MM.1S (cell line): ENCODE measurements at regions not wholly inside any gene's neighbourhood (a gene's known extent, or its start where the extent isn't known, plus 50 kb on each side); places are given as distances from the start of the nearest gene placed in this dataset.

Source experiments
- DNase-seq: peaks from one replicate; pipeline ENCODE4 v3.0.0-alpha.2; 2015
- H2AFZ ChIP-seq: fragments of 300-600 bp; sonication (generic); 2 replicates; pipeline ENCODE4 v1.6.0; 2016; ENCODE audit warnings: antibody characterized with exemption, low read length
- H3F3A ChIP-seq: fragments of 300-600 bp; sonication (generic); 2 replicates; pipeline ENCODE4 v1.6.1; 2016; ENCODE audit warnings: mild to moderate bottlenecking, antibody characterized with exemption, low read length, moderate library complexity, mixed read lengths; ENCODE audit not compliant: insufficient read depth
- H3K27ac ChIP-seq: fragments of 300-600 bp; sonication (generic); 2 replicates; pipeline ENCODE4 v1.5.1; 2016; ENCODE audit warnings: mild to moderate bottlenecking, low read length
- H3K27me3 ChIP-seq: fragments of 300-600 bp; sonication (generic); replicated peaks from 2 replicates; pipeline ENCODE4 v1.6.0; 2016; ENCODE audit warnings: low read length; ENCODE audit not compliant: insufficient read depth
- H3K36me3 ChIP-seq: fragments of 300-600 bp; sonication (generic); replicated peaks from 2 replicates; pipeline ENCODE4 v1.6.1; 2016; ENCODE audit warnings: mild to moderate bottlenecking, low read length, mixed read lengths; ENCODE audit not compliant: insufficient read depth
- H3K4me1 ChIP-seq: fragments of 300-600 bp; sonication (generic); 2 replicates; pipeline ENCODE4 v1.6.1; 2016; ENCODE audit warnings: low read length, mixed read lengths
- H3K4me2 ChIP-seq: fragments of 300-600 bp; sonication (generic); 2 replicates; pipeline ENCODE4 v1.6.0; 2016; ENCODE audit warnings: low read depth, low read length
- H3K4me3 ChIP-seq: fragments of 300-600 bp; sonication (generic); 2 replicates; pipeline ENCODE4 v1.5.1; 2016; ENCODE audit warnings: low read length, mixed read lengths
- H3K79me2 ChIP-seq: fragments of 300-600 bp; sonication (generic); 2 replicates; pipeline ENCODE4 v1.6.1; 2016; ENCODE audit warnings: mixed run types, low read length, mixed read lengths
- H3K9ac ChIP-seq: fragments of 300-600 bp; sonication (generic); 2 replicates; pipeline ENCODE4 v1.6.1; 2016; ENCODE audit warnings: low read length, mixed read lengths
- H3K9me2 ChIP-seq: fragments of 300-600 bp; sonication (generic); replicated peaks from 2 replicates; pipeline ENCODE4 v1.6.1; 2016; ENCODE audit warnings: mild to moderate bottlenecking, low read length, mixed read lengths; ENCODE audit not compliant: insufficient read depth
- H3K9me3 ChIP-seq: fragments of 300-600 bp; sonication (generic); replicated peaks from 2 replicates; pipeline ENCODE4 v1.6.1; 2016; ENCODE audit warnings: mild to moderate bottlenecking, low read length, mixed read lengths; ENCODE audit not compliant: insufficient read depth
- H4K20me1 ChIP-seq: fragments of 300-600 bp; sonication (generic); 2 replicates; pipeline ENCODE4 v1.6.1; 2016; ENCODE audit warnings: mild to moderate bottlenecking, low read length, moderate library complexity, mixed read lengths; ENCODE audit not compliant: insufficient read depth
- EZH2 ChIP-seq: fragments of 300-600 bp; sonication (generic); optimal IDR thresholded peaks from 2 replicates; pipeline ENCODE3; 2017; ENCODE audit warnings: low read depth, mild to moderate bottlenecking, antibody characterized with exemption, low read length, mixed read lengths
- EZH2phosphoT487 ChIP-seq: fragments of 300-600 bp; sonication (generic); IDR thresholded peaks from 2 replicates; pipeline ENCODE4 v1.6.1; 2018; ENCODE audit warnings: antibody characterized with exemption, low read length
- TF ChIP-seq, protein P1 (sequence below): fragments of 300-600 bp; sonication (generic); IDR thresholded peaks from 2 replicates; pipeline ENCODE4 v1.5.1; 2016; ENCODE audit warnings: antibody characterized with exemption, low read length, mixed read lengths

DNA sequence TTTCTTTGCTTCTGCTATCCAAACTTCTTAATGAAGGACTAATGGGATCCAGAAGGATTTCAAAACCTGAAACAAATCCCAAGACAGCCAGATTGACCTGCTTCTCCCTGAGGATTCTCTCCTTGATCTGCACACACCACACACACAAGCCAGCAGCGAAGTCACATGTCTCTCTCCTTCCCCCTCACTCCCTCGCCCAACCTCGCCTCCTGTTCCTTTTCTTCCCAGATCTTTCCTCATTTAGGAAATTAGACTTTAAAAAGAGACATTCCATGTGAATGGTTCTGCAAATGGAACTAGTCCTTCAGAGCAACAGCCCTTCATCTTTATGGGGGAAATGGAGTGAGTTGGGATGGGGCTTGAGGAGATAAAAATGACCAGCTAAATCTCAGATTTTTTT, 639.1 kb upstream of the SETBP1 start:
- H3K9me3 ChIP-seq, result no peaks in the 10 kb centered on the region
- H3K4me3 ChIP-seq, result no peak overlapping the region
- no peaks in the 10 kb centered on the region for H3K79me2 ChIP-seq
- no peaks in the 10 kb centered on the region for H3K36me3 ChIP-seq
- DNase-seq, result no peak
- no peaks in the 10 kb centered on the region for H3K9me2 ChIP-seq
- no peaks in the 10 kb centered on the region for H3K27me3 ChIP-seq
- no peaks in the 10 kb centered on the region for H3K4me1 ChIP-seq
- H3F3A ChIP-seq, result no peaks in the 10 kb centered on the region
- H3K9ac ChIP-seq, result no peak overlapping the region
- H4K20me1 ChIP-seq, result no peaks in the 10 kb centered on the region
- TF ChIP-seq EZH2, result no peak
- TF ChIP-seq, protein P1, sequence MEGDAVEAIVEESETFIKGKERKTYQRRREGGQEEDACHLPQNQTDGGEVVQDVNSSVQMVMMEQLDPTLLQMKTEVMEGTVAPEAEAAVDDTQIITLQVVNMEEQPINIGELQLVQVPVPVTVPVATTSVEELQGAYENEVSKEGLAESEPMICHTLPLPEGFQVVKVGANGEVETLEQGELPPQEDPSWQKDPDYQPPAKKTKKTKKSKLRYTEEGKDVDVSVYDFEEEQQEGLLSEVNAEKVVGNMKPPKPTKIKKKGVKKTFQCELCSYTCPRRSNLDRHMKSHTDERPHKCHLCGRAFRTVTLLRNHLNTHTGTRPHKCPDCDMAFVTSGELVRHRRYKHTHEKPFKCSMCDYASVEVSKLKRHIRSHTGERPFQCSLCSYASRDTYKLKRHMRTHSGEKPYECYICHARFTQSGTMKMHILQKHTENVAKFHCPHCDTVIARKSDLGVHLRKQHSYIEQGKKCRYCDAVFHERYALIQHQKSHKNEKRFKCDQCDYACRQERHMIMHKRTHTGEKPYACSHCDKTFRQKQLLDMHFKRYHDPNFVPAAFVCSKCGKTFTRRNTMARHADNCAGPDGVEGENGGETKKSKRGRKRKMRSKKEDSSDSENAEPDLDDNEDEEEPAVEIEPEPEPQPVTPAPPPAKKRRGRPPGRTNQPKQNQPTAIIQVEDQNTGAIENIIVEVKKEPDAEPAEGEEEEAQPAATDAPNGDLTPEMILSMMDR, result no peak
- no peak for TF ChIP-seq EZH2phosphoT487
- no peak overlapping the region for H3K4me2 ChIP-seq
- no peak overlapping the region for H3K27ac ChIP-seq
- no peak overlapping the region for H2AFZ ChIP-seq

DNA sequence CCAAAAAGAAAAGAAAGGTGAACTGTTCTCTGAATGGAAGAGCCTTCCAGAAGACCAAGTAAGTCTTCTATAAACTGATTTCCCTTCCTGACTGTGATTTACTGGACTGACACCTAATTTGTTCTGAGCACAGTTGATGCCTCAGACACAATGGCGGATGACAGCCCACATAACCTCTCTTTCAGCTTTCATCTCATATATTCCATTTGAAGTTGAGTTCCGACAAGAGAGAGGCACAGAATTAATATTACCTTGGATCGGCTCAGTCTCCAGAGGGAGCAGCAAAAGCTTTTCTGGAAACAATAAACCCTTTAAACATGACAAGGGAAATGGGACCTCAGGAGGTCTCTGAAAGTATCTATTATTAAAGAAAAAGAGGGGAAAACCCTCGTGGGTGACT, 638.7 kb upstream of the SETBP1 start:
- no peak overlapping the region for H3K27ac ChIP-seq
- no peak overlapping the region for H2AFZ ChIP-seq
- no peak for DNase-seq
- TF ChIP-seq EZH2, result no peak
- TF ChIP-seq EZH2phosphoT487, result no peak
- TF ChIP-seq, protein P1, result no peak
- no peaks in the 10 kb centered on the region for H3K9me3 ChIP-seq
- no peaks in the 10 kb centered on the region for H4K20me1 ChIP-seq
- H3K36me3 ChIP-seq, result no peaks in the 10 kb centered on the region
- no peaks in the 10 kb centered on the region for H3K4me1 ChIP-seq
- no peaks in the 10 kb centered on the region for H3F3A ChIP-seq
- H3K4me2 ChIP-seq, result no peak overlapping the region
- H3K27me3 ChIP-seq, result no peaks in the 10 kb centered on the region
- H3K9me2 ChIP-seq, result no peaks in the 10 kb centered on the region
- H3K4me3 ChIP-seq, result no peak overlapping the region
- H3K79me2 ChIP-seq, result no peaks in the 10 kb centered on the region
- H3K9ac ChIP-seq, result no peak overlapping the region

DNA sequence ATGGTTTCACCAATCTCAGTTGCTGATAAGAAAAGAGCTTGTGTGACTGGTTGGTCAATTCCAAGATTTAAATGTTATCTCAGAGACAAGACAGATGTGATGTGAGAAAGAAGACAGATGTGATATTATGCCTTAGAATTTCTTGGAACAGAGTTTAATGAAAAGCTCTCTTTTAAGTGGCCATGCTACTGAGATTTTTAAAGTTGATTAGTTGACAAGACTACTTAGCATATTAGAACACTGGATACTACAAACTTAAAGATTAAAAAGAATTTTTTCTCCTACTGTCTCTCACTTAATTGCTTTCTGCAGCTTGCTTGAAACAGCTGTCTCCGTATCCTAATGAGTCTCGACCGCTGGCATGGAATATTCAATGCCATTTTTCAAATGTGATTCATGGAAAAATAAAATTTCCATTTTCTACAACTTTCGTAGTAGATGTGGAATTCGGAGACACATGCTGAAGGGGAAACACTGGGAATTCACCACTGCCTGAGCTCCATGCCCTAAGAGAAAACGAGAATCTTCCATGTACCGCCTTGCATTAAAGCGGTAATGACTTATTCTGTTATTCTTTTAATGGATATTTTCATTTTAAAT, 634.2 kb upstream of the SETBP1 start:
- Histone ChIP-seq H3K9ac (no peak overlapping the region), H3K9me2 (no peaks in the 10 kb centered on the region), H3K4me3 (no peak overlapping the region), H3F3A (no peaks in the 10 kb centered on the region), H4K20me1 (no peaks in the 10 kb centered on the region), H3K36me3 (no peaks in the 10 kb centered on the region), H3K4me1 (no peaks in the 10 kb centered on the region), H2AFZ (no peak overlapping the region), H3K27me3 (no peaks in the 10 kb centered on the region), H3K4me2 (no peak overlapping the region), H3K27ac (no peak overlapping the region), H3K9me3 (no peaks in the 10 kb centered on the region), H3K79me2 (no peaks in the 10 kb centered on the region)
- TF ChIP-seq EZH2 (no peak), EZH2phosphoT487 (no peak)
- TF ChIP-seq, protein P1, result no peak
- no peak for DNase-seq
